AG10803 (cell line): ENCODE measurements at regions not wholly inside any gene's neighbourhood (a gene's known extent, or its start where the extent isn't known, plus 50 kb on each side); places are given as distances from the start of the nearest gene placed in this dataset.

ENCODE experiments used
- DNase-seq: peaks from one replicate; pipeline ENCODE4 v3.0.0; 2010; ENCODE audit warnings: low read depth
- H3K4me3 ChIP-seq: 2 replicates; pipeline ENCODE4 v1.5.1; 2011; ENCODE audit warnings: mild to moderate bottlenecking, low read length, control low read depth
- TF ChIP-seq, protein P1 (sequence below): conservative IDR thresholded peaks from 2 replicates; pipeline ENCODE4 v1.5.1; 2011; ENCODE audit warnings: mild to moderate bottlenecking, low read length, control low read depth, inconsistent platforms

GRCh38 chr2:83516503-83516902 lies 942.6 kb downstream of the SUCLG1 start:
- H3K4me3 ChIP-seq, result no peak overlapping the region
- TF ChIP-seq, protein P1, sequence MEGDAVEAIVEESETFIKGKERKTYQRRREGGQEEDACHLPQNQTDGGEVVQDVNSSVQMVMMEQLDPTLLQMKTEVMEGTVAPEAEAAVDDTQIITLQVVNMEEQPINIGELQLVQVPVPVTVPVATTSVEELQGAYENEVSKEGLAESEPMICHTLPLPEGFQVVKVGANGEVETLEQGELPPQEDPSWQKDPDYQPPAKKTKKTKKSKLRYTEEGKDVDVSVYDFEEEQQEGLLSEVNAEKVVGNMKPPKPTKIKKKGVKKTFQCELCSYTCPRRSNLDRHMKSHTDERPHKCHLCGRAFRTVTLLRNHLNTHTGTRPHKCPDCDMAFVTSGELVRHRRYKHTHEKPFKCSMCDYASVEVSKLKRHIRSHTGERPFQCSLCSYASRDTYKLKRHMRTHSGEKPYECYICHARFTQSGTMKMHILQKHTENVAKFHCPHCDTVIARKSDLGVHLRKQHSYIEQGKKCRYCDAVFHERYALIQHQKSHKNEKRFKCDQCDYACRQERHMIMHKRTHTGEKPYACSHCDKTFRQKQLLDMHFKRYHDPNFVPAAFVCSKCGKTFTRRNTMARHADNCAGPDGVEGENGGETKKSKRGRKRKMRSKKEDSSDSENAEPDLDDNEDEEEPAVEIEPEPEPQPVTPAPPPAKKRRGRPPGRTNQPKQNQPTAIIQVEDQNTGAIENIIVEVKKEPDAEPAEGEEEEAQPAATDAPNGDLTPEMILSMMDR, result no peak
- no peak for DNase-seq

- H3K4me3 ChIP-seq, result no peak overlapping the region
- no peak for DNase-seq
- TF ChIP-seq, protein P1, result no peak
Measured at GRCh38 chr2:83487451-83487850, 971.6 kb downstream of the SUCLG1 start.

GRCh38 chr2:83481436-83481835 lies 977.6 kb downstream of the SUCLG1 start:
- peak; percentile 15 for DNase-seq
- TF ChIP-seq, protein P1, result no peak
- no peak overlapping the region for H3K4me3 ChIP-seq

DNA sequence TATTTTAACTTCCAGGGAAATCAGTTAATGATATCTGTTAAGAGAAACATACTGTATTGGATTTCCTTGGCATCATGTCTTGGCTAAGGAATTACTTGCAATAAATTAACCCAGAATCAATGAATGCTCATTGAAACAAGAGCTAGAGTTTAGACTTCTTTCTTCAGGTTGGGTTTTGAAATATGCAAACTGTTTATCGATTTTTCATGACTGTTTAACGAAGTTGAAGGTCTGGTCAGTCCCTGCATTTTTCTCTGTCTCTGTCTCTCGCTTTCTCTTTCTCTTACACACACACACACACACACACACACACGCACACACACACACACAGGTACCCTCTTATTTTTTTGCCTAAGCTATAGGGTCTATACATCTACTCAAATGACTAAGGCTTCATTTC lies 981.0 kb downstream of the SUCLG1 start:
- no peak overlapping the region for H3K4me3 ChIP-seq
- no peak for DNase-seq
- TF ChIP-seq, protein P1, result no peak

- TF ChIP-seq, protein P1, result no peak
- DNase-seq, result no peak
- no peak overlapping the region for H3K4me3 ChIP-seq
Measured at GRCh38 chr2:83475371-83475770, 983.7 kb downstream of the SUCLG1 start.

DNA sequence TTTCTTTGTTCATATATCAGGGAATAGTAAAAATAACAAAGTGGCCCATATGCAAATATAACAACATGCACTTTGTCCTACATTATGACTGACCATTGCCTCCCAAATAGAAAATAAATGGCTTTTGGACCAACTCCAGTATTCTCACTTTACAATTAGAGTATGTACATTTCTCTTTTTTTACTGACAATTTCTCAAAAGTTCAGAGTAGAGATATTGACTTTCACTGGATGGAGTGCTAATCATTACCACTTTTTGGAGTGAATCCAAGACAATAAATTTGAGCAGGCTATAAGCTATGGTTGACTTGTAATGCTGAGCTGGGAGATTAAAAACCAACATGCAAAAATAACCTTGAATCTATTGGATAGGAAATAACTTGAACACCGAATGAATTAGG lies 987.4 kb downstream of the SUCLG1 start:
- DNase-seq, result no peak
- H3K4me3 ChIP-seq, result no peak overlapping the region
- TF ChIP-seq, protein P1, result no peak

GRCh38 chr2:83470928-83471327 lies 988.2 kb downstream of the SUCLG1 start:
- TF ChIP-seq, protein P1, result no peak
- DNase-seq, result no peak
- no peak overlapping the region for H3K4me3 ChIP-seq
